CD4-positive, alpha-beta T cell treated with Interleukin-4 for 4 hours (primary cell): ENCODE measurements at regions not wholly inside any gene's neighbourhood (a gene's known extent, or its start where the extent isn't known, plus 50 kb on each side); places are given as distances from the start of the nearest gene placed in this dataset.
A peak's percentile ranks its signal among the peaks of the same experiment; 100 is the strongest.

Experiments
- DNase-seq: peaks from one replicate; pipeline ENCODE4 v3.0.0-alpha.2; 2020

DNA sequence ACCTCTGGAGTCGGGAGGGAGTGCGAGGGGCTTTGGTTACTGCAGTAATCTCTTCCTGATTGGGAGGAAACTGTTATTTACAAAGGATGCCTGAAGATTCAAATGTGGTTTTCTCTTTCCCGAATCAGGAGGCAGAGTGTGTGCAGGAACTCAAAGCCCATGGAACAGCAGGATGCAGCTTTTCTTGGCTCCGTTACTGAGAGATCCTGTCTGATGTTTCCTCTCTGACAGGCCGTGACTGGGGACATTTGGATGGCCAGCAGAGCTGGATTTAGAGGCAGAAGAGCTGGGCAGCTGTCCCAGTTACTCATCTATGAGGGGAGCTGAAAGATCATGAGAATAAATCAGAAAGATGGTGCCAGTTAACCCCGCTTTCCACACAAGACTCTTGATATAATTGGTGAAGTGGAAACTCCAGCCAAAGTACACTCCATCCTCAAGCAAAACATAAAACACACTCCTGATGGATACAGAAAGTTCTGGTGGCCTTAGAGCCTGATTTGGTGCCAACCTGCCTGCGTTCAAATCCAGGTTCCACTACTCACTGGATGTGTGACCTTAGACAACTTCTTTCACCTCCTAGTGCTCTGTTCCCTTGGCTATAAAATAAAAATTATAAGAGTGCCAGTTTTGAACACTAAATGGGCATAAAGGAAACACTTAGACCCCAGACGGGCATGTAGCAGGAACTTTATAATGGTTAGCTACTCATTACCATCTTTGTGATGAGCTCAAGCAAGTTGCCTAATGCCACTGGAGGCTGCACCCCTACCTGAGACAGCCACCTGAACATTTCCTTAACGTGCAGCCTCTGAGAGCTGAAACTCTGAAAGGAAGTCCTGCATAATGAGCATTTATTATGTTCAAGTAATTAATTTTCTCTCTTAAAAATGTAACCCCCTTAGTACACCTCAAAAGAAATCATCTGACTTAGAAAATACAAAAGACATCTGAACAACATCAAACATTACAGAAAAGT is 349.0 kb upstream of the GATB start:
- no peak for DNase-seq

DNA sequence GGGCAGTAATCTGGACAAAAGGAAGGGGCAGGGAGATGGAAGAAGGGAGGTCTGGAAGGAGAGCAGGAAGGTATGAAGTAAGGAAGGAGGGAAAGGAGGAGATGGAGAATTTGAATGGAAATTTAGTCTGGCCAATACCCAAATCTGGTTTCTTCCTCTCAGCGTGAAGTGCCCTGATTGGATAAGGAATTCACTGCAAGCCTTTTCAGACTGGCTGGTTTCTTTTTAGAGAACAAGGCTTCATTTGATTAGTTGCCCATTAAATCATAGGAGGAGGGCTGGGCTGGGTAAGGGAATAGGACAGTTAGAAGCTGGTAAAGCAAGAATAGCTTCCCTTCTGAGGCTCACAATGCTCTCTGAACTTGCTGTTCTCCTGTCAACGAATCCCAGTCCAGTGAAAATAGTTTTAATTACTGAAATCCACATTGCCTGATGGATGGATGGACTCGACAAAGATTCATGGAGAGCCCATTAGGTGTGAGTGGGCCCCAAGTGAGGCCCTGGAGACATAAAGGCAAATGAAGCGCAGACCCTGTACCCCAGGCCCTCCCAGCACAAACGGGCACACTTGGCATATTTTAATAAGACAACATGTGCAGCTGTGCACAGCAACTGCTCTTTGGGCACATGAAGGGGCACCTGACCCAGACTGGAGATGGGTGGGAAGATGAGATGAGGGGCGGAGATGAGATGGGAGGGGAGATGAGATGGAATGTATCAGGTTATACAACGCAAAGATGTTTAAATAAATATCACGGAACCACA is 347.1 kb upstream of the GATB start:
- no peak for DNase-seq

DNA sequence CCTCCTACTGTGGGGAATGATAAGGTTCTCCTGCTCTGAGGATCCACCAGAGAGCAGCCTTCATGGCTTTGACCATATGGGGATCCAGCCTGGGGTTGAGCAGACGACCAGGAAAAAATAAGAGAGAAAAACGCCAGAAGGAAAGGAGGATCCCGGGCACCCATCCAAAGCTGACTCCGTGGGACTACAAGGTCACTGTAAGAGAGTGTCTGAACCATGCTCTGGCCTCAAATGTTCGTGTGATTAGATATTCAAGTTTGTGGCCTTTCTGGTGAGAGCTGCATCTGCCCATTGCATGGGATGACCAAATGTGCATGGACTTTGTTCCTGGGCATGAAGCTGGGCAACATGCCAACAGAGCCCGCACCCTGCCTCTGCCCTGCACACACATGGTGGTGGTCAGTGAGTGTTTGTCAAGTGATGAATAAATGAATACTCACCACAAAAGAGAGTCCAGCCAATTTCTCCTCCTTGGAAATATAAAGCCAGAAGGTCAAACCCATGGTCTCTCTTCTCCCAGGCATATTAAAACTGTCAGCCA is 346.0 kb upstream of the GATB start:
- no peak for DNase-seq

DNA sequence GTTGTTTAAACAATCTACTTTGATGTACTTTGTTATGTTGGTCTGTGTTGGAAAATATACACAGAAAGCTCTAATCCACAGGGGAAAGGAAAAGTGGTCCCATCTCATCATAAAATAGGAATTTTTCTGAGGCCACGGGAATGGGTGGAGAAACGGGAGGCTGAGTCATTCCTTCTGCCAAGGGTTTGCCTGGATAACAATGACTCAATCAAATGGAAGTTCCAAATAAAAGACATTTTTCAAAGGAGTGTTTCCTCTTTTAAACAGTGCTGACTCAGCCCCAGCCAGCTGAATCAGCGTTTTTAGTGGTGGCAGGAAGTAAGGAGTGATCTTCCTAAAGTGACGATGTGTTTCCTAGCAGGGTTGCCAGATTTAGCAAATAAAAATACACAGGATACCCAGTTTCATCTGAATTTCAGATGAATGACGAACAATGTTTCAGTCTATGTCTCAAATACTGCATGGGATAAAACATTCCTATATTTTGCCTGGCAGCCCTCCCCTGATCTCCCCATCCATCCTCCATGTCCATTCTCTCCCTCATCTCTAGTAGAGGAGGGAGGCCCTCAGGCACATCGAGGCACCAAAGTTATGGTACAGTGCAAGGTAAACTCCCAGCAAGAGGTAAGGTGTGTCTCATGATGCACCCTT is 345.4 kb upstream of the GATB start:
- DNase-seq = peak; percentile 41

DNA sequence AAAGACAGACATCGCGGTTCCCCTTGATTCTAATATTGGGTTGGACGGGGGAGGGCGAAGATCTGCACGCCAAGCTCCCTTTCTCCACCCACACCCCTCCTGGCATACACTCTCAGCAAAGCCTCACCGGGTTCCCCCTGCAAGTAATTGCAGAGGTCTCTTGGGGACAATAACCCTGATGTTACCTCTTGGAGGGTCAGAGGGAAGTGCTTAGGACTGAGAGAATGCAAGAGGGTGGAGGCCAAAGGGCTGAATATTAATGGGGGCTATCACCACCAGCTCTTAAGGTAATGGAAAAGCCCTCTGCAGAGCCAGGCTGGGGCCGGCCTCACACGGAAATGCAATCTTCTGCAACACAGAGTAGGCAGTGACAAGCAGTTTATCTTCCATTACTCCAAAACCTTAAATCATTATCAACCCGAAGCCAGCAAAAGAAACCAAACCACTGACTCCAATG is 344.1 kb upstream of the GATB start:
- no peak for DNase-seq

DNA sequence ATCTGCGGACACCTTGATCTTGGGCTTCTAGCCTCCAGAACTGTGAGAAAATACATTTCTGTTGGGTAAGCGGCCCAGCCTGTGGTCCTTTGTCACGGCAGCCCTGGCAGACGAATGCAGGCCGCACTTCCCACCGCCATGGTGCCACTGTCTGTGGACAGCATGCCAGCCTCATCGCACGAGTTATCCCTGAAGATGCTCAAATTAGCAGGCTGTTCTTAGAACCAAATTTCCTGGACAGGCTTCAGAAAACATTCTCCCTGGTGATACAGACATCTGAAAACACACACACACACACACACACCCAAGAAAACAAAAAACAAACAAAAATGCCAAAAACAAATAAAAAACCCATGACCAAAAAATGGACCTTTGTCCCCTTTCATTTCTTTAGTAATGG is 343.5 kb upstream of the GATB start:
- no peak for DNase-seq

DNA sequence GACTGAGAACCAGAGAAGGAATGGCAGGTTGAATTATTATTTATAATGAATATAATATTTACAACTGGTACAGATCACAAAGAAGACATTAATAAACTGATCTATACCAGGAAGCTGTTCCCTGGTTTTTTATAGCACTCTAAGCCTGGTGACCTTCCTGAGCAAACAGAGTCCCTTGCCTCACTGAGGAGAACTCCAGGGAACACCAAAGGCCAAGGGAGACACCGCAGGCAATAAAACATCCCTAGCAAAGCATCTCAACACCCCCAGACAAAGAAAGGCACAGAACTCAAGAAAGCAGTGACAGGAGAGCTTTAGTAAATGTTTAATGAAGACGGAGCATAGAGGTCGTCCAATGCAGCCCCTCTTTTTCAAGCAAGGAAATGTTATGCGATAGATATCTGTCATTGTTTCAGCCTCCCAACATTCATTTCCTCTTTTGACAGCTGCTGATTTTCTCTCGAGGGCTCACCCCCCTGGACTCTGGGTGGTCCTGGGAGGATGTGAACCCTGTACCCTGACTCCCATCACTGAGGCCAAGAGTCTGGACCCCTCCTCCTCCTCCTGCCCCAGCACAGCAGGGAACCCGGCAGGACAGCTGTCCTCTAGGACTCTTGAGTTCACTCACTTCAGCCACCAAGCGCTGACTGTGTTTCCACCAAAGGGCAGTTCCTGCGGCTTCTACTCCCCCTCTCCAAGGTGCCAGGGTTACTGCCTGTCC is 342.5 kb upstream of the GATB start:
- DNase-seq = no peak

DNA sequence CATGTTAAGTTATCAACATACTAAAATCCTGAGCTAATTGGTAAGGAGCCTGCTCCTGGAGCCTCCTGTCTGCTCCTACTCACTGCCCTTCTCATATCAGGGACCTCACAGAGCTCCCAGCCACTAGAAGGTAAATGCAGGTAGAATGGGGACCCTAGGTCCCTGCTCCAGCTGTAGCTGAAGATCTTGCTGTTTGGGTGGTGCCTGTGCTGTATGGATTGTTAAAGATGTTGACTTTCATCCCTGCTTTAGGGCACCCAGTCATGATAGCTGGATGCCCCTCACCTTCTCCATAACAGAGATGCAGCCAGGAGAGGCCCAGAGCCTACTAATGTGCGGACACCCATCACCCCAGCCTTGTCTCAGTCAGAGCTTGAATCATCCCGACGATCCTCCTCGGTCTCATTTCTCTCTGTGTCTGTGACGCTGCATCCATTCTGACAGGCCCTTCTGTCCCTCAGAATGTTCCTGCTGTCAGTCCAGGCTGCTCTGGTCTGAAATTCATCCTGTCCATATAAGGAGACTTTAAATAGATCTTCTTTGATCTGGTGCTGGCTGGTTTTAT is 341.7 kb upstream of the GATB start:
- no peak for DNase-seq

DNA sequence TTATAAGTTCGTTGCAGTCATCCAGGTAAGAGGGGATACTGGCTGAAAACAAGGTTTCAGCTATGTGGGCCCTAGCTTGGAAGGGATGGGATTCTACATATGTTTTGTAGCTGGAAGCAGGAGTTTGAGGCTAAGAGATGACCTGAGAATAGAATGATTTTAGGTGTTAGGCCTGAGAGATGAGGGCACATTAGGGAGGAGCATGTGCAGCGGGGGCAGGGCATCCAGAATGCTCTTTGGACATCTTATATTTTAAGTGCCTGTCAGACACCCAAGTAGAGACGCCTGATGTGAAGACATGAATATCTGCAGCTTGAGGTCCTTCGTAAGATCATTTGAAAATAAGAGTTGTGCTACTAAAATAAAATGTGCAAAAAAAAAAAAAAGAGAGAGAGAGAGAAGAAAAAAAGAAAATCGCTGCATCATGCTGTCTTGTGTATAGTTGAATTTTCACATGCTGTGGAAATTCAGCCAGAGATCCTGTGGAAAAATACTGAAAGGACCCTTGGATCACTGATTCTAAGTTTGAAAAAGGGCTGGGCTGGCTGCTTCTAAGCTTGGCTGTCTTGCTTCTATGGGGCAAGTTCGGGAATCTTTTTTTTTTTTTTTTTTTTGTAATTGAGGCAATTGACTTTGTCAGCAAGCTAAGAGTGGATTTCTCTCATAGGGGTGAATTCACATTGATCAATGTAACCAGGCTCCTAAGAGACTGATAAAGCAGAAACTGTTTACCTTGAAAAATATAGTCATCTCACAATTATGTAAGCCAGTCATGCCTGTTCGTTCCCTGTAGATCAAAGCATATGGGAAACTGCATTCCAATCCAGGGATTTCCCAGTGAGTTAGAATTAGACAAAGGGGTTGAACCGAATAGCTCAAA is 341.0 kb upstream of the GATB start:
- no peak for DNase-seq

DNA sequence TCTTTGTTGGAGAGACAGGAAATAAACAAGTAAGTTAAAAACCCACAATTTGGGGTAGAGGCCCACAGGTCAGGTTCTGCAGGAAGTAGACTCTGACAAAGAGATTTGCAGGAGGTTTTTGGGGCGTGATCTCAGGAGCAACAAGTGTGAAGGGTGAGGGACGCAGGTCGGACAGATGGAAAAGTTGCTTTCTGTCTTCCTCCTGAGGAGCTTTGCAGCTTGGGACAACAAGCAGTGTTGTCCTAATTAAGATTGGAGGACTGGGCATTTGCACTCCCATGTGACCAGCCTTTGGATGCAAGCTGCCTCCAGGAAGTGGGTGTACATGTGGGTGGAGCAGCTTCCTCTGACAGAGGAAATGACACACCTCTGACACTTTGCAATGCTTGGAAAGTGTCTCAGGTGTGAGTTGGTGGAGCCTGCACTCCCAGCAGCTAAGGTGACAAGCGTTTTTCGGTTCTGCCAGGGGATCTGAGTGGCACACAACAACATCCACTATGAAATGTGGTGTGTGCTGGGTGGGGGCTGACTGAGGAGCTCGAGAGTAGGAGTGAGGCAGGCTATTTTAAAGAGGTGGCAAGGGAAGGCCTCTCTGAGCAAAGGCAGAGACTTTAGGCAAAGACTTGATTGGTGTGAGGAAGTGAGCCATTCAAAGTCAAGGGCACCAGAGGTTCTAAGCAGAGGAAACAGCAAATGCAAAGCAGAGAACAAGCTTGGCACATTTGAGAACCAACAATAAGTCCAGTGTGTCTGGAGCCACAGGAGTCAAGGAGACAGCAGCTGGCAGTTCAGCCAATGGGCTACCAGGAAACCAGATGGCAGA is 339.8 kb upstream of the GATB start:
- DNase-seq = peak; percentile 86

DNA sequence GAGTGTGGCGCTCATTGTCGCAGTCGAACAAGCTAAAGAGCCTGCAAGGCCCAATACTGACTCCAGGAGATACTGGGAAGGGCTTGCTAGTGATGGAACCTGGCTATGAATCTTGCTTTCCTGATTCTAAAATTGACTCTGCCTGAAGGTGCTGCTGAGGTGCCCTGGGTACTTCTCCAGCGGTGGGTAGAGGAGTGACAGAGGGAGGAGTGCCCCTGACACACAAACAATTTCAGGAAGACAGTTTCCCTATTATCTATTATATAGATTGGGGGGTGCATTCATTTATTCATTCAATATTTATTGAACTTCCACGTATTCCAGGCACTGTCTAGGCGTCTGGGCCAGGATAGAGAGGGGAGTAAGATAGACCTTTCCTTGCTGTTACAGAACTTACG is 339.2 kb upstream of the GATB start:
- DNase-seq = no peak

DNA sequence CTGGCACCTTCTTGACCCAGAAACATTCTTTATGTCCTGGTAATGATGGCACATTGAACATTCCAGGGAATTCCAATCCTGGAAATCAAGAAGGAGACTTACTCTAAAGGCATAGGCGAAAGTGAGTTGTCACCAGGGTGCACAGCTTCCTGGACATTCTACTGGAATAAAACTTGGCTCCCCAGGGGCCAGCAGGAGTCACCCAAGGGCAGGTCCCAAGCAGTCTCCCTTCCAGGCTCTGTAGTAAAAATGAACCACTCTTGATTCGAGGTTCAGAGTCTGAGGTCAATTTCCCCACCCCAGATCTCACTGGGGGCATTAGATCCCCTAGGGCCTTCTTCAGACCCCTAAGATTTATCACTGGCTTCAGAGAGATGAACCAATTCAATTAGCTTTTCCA is 338.7 kb upstream of the GATB start:
- DNase-seq = no peak

DNA sequence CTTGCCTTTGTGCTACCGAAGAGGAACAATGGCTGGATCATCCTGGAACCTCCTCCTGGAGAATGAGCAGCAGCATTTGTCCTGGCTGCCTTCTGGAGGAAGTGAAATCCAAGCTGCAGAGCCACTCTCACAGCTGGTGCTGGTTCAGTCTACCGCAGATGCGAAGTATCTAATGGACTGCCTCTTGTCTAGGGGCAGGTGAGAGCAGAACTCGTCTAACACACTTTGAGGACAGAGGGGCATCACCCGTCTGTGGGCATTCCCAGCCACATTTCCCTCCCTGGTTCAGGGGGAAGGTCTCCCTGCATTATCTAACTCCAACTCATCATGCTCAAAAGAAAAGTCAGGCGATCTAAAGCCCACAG is 338.2 kb upstream of the GATB start:
- DNase-seq = no peak

DNA sequence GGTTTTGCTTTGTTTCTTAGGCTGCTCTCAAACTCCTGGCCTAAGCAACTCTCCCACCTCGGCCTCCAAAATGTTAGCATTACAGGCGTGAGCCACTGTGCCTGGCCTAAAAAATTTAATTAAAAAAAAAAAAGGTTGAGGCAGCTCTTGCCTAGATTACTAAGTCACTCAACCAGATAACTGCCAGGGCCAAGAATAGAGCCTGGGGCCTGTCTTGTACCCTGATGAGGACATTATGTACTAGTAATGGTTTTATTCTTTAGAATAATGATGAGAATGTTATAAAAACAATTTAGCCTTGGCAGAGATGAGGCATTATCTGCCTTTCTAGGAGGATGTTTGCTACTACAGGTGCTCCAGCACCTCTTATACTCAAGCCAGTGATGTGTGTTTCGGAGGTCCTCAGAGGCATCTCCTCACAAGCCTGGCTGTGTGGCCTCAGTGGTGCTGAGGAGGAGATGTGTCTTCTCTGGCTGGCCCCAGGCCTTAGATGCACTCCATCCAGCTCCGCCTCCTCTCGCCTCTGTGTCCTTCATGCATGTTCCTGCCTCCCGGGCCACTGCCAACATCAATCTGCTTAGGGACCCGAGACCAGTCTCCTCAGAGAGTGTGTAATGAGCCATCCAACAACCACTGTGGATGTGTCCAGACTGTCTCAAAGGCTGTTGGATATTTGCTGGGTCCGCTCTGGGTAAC is 337.7 kb upstream of the GATB start:
- DNase-seq = no peak

DNA sequence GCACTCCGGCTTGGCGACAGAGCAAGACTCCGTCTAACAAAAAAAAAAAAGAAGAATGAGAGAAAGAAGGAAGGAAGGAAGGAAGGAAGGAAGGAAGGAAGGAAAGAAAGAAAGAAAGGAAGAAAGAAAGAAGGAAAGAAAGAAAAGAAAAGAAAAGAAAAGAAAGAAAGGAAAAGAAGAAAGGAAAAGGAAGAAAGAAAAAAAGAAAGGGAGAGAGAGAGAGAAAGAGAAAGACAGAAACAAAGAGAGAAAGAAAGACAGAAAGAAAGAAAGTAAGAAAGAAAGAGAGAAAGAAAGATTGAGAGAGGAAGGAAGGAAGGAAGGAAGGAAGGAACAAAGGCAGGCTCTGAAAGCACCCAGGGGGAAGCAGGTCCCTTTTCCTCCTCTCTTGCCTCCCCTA is 336.6 kb upstream of the GATB start:
- no peak for DNase-seq

DNA sequence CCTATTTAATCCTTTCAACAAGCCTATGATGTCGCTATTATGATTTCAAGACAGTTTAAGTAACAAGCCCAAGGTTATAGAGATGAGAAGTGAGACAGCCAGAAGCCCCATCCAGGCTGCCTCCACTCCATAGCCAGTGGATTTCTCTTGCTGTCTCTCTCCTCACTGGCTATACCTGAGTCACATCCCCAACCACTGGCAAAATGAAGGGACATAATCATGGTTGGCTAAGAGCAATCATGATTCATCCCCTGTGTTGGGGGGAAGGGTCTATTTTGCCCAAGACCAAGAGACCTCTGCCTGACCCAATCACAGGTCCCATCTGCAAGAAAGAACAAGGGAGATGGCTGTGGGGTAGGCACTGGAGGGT is 334.9 kb upstream of the GATB start:
- DNase-seq = no peak

DNA sequence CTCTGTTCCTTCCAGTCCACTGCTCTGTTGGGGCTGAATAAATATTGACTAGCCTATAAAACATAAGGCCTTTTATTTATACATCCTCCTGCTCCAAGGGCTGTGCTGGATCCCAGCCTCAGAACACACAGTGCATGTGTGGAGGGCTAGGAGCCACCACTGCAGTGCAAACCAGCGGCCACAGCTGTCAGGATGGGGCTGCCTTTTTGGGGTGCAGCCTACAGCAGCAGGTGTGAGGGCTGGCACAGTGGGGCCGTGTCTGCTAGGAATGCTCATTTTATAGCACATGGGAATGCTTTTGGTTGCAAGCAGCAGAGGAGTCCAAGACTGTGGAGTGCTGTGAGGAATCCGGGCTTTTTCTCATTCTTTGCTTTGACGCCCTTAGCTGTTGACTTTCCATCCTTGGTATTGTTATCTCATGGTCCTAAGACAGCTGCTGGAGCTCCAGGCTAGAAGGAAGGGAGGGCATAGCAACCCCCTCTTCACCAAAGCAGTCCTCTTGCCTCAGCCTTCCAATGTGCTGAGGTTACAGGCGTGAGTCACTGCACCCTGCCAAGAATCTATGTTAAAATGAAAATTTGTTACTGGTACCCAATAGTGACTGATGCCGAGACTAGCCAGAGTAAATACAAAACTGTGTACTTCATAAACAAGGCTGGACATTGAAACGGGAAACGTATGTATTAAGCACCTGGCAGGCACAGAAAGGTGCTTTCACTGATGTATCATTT is 334.3 kb upstream of the GATB start:
- DNase-seq = peak; percentile 14

DNA sequence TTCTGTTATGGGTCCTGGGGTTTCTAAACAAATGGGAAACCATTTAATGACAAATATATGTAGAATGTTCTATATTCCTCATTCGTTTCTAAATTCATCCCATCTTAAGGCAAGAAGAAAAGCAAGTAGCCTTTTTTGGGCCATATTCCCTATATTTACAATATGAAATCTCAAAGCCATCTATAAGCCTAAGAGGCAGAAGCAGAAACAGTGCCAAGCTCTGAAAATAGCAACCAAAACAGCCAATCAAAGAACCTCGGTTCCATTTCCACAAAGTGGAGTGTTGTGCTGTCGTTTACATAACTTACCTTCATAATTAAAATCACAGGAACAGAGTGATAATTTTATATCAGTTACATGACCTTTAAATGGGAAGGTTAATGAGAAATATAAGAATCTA is 330.6 kb upstream of the GATB start:
- DNase-seq = no peak

DNA sequence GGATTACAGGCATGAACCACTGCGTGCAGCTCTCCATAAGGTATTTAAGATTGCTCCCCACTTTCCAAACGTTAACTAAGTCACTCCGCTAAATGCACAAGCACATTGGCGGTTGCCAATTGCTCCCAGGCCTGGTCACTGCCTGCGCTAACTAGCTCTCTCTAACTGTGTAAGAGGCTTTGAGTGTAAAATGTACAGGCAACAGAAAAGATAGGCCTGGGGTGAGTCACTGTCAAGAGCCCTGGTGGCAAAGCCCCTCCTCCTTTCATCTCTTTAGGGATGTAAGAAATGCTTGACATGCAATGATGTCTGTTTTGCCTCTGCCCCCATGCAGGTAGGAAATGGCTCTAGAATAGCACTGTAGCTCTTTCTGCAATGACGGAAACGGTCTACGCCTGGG is 329.7 kb upstream of the GATB start:
- no peak for DNase-seq
